OCI-LY1 (cell line): ENCODE measurements at regions not wholly inside any gene's neighbourhood (a gene's known extent, or its start where the extent isn't known, plus 50 kb on each side); places are given as distances from the start of the nearest gene placed in this dataset.

Experiments used
- EZH2 ChIP-seq: fragments of 200-600 bp; sonication (generic), shearing (Covaris generic); IDR thresholded peaks from 2 replicates; pipeline ENCODE4 v1.8.0; 2017; ENCODE audit warnings: borderline replicate concordance, mixed run types, mild to moderate bottlenecking, antibody characterized with exemption, low read length, moderate library complexity, mixed read lengths
- TF ChIP-seq, protein P1 (sequence below): fragments of 200-600 bp; sonication (generic), shearing (Covaris generic); IDR thresholded peaks from 2 replicates; pipeline ENCODE4 v1.5.1; 2017; ENCODE audit warnings: mild to moderate bottlenecking, antibody characterized with exemption, low read length, moderate library complexity, mixed read lengths

DNA sequence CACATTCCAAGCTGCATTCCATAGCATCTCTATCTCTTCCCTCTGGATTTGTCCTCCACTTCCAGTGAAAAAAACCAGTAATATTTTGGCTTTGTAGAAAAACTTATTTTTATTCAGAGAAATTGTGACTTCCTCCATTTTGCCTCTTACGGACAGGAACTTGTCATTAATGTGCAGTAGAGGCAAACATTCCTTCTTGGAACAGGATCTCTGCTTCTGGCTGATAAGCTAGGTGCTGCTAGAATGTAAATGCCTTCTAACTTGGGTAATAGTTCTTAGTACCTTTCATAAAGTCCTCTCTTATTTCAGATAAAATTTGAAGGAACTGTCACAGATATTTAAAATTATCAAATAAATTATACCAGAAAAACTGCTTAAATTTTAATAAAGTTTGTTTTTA, 707.8 kb downstream of the USP25 start:
- no peak for TF ChIP-seq EZH2
- TF ChIP-seq, protein P1, sequence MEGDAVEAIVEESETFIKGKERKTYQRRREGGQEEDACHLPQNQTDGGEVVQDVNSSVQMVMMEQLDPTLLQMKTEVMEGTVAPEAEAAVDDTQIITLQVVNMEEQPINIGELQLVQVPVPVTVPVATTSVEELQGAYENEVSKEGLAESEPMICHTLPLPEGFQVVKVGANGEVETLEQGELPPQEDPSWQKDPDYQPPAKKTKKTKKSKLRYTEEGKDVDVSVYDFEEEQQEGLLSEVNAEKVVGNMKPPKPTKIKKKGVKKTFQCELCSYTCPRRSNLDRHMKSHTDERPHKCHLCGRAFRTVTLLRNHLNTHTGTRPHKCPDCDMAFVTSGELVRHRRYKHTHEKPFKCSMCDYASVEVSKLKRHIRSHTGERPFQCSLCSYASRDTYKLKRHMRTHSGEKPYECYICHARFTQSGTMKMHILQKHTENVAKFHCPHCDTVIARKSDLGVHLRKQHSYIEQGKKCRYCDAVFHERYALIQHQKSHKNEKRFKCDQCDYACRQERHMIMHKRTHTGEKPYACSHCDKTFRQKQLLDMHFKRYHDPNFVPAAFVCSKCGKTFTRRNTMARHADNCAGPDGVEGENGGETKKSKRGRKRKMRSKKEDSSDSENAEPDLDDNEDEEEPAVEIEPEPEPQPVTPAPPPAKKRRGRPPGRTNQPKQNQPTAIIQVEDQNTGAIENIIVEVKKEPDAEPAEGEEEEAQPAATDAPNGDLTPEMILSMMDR: no peak
